Heart left ventricle (tissue), 16 donors: ENCODE measurements at regions not wholly inside any gene's neighbourhood (a gene's known extent, or its start where the extent isn't known, plus 50 kb on each side); places are given as distances from the start of the nearest gene placed in this dataset.

ENCODE experiments used
- ATAC-seq, 4 donors: fragments of 200-7000 bp; cut with Tn5 transposase; one replicate each; pipeline ENCODE4 v1.9.1; 2020 to 2022; ENCODE audit warnings: moderate library complexity in 4 of 4, mild to moderate bottlenecking in 3 of 4, moderate number of reproducible peaks in 1 of 4
- DNase-seq, 5 donors: peaks; one replicate each; pipeline ENCODE4 v3.0.0-alpha.2; 2020
- H3K27ac ChIP-seq, 12 donors: fragments of 200-600 bp; sonication (generic) in 4 of 12; one replicate each; pipeline versions ENCODE4 v1.5.0 to v1.8.0; 2016 to 2022; ENCODE audit warnings: mild to moderate bottlenecking in 2 of 12
- H3K27me3 ChIP-seq, 9 donors: fragments of 200-600 bp; sonication (generic) in 2 of 9; one replicate each; pipeline versions ENCODE4 v1.5.1 to v1.8.0; 2016 to 2022; ENCODE audit warnings: mild to moderate bottlenecking in 3 of 9
- H3K36me3 ChIP-seq, 9 donors: fragments of 200-600 bp; sonication (generic) in 2 of 9; one replicate each; pipeline versions ENCODE4 v1.5.0 to v1.8.0; 2018 to 2022; ENCODE audit warnings: mild to moderate bottlenecking in 2 of 9
- H3K4me1 ChIP-seq, 12 donors: fragments of 200-600 bp; sonication (generic) in 4 of 12; one replicate each; pipeline versions ENCODE4 v1.5.0 to v1.8.0; 2016 to 2022; ENCODE audit warnings: mild to moderate bottlenecking in 3 of 12
- H3K4me3 ChIP-seq, 12 donors: fragments of 200-600 bp; sonication (generic) in 4 of 12; one replicate each; pipeline versions ENCODE4 v1.5.0 to v1.8.0; 2017 to 2022; ENCODE audit warnings: mild to moderate bottlenecking in 9 of 12, moderate library complexity in 4 of 12
- H3K9me3 ChIP-seq, 12 donors: fragments of 200-600 bp; sonication (generic) in 4 of 12; one replicate each; pipeline versions ENCODE4 v1.5.0 to v1.8.0; 2016 to 2022; ENCODE audit warnings: mild to moderate bottlenecking in 1 of 12
- POLR2A ChIP-seq, 2 donors: fragments of 450-650 bp; IDR thresholded peaks; one replicate each; pipeline ENCODE4 v1.6.1; 2017; ENCODE audit warnings: antibody characterized with exemption in 2 of 2, mild to moderate bottlenecking in 2 of 2, moderate library complexity in 2 of 2
- WGBS, 4 donors: extraction: QIAGEN DNeasy Blood & Tissue Kit in 2 of 4; methylation state at CpG; one replicate each; pipeline versions ENCODE4 v1.1.5 to v1.1.7; 2013 to 2018; 5-methylcytosine and 5-hydroxymethylcytosine counted together
- intact Hi-C, 10 donors: fragments of 100-400 bp; cut with DNase I; formaldehyde crosslinking; loops; one replicate each; pipeline versions ENCODE4 v1.11.1 to v1.14.2; 2022
- TF ChIP-seq, protein P1 (sequence below), 12 donors: fragments of 200-600 bp; sonication (generic) in 4 of 12; IDR thresholded peaks; one replicate each; pipeline versions ENCODE4 v1.5.0 to v1.8.0; 2018 to 2022; ENCODE audit warnings: antibody characterized with exemption in 12 of 12, mild to moderate bottlenecking in 5 of 12
- donor health status: ischemic (EF 13 %, LVEDD 7.1; RV severe dilation, severe dysfunction).
- donor health status: healthy with polysubstance abuse.
- donor health status: DM: no; HTN: yes; CAD: no.
- donor health status: DM: no; HTN: no; CAD: no.
- donor health status: ischemic (EF 25% LVEDD 6.9; RV normal size, moderate dysfunction).
- donor health status: ischemic (EF 25% LVEDD 5.7; RV mildly dilated, moderate dysfunction).
- donor health status: healthy.
- donor health status: DM: yes; HTN: yes; CAD: no.
- donor health status: ischemic (EF 35%, LVEDD 5.7; RV mildly dilated, moderate dysfunction).
- donor health status: nonischemic (EF 11% LVEDD 7.7; RV severe dilation, severe dysfunction).
- donor health status: DM: yes; HTN: yes; CAD: no.
- donor health status: PGD.
- donor health status: ischemic (EF 29% LVEDD 5.4; RV normal size, mild dysfunction).
- donor health status: nonischemic (EF 23%, LVEDD 6.1; RV moderate dilation, normal function).

- ATAC-seq (no peak), DNase-seq (peak in 1 of 5 donors; percentile 5)
- no peak for TF ChIP-seq POLR2A (IDR thresholded peaks at IDR 0.05)
- TF ChIP-seq, protein P1, sequence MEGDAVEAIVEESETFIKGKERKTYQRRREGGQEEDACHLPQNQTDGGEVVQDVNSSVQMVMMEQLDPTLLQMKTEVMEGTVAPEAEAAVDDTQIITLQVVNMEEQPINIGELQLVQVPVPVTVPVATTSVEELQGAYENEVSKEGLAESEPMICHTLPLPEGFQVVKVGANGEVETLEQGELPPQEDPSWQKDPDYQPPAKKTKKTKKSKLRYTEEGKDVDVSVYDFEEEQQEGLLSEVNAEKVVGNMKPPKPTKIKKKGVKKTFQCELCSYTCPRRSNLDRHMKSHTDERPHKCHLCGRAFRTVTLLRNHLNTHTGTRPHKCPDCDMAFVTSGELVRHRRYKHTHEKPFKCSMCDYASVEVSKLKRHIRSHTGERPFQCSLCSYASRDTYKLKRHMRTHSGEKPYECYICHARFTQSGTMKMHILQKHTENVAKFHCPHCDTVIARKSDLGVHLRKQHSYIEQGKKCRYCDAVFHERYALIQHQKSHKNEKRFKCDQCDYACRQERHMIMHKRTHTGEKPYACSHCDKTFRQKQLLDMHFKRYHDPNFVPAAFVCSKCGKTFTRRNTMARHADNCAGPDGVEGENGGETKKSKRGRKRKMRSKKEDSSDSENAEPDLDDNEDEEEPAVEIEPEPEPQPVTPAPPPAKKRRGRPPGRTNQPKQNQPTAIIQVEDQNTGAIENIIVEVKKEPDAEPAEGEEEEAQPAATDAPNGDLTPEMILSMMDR (IDR thresholded peaks at IDR 0.05), result no peak
- H3K27me3 ChIP-seq, result peaks cover 0 to 4% (median 0%) of the 10 kb centered on the region in 9 donors
- intact Hi-C loops, result no loop called here
- WGBS, 4 donors, result 86 to 100% (median 89%) methylated on average over 1 of the region's 1 CpG
- no peaks in the 10 kb centered on the region for H3K36me3 ChIP-seq
- H3K4me1 ChIP-seq, result peaks cover 0 to 13% (median 0%) of the 10 kb centered on the region in 12 donors
- no peaks in the 10 kb centered on the region for H3K9me3 ChIP-seq
- H3K27ac ChIP-seq, result no peak overlapping the region
- no peak overlapping the region for H3K4me3 ChIP-seq
Measured at GRCh38 chr3:10555263-10555662, 49.9 kb upstream of the ATP2B2 start.

- Histone ChIP-seq H3K27me3 (peaks cover 0 to 4% (median 0%) of the 10 kb centered on the region in 9 donors), H3K4me1 (peaks cover 0 to 9% (median 0%) of the 10 kb centered on the region in 12 donors), H3K9me3 (no peaks in the 10 kb centered on the region), H3K27ac (no peak overlapping the region), H3K36me3 (no peaks in the 10 kb centered on the region), H3K4me3 (no peak overlapping the region)
- TF ChIP-seq, protein P1 (IDR thresholded peaks at IDR 0.05), result no peak
- no peak for TF ChIP-seq POLR2A (IDR thresholded peaks at IDR 0.05)
- no peak for ATAC-seq
- WGBS, 4 donors, result 55 to 68% (median 62%) methylated on average over 7 of the region's 7 CpGs
- intact Hi-C loops, result no loop called here
- peak in 1 of 5 donors; percentile 4 for DNase-seq
Measured at GRCh38 chr3:10556312-10556711, 50.9 kb upstream of the ATP2B2 start.

DNA sequence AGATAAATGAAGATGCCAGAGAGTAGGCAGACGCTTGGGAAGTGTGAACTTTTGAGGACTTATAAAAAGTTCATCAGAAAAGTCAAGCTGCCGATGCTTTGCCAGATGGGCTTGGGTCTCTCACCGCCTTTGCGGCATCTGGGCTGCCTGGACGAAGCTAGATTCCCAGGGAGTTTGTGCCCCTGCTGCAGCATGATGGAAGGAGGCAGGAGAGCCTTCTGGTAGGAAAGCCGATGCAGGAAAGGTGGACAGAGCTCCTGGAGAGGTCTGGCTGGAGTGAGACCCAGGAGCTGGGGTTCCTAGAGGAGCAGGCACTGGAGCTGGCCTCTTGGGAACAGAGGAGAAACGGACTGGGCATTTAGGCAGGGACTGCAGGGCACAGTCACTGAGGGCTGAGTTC lies 51.9 kb upstream of the ATP2B2 start:
- Histone ChIP-seq H3K4me3 (no peak overlapping the region), H3K4me1 (peaks cover 0 to 2% (median 0%) of the 10 kb centered on the region in 12 donors), H3K27ac (no peak overlapping the region), H3K27me3 (peaks cover 0 to 4% (median 0%) of the 10 kb centered on the region in 9 donors), H3K36me3 (no peaks in the 10 kb centered on the region), H3K9me3 (no peaks in the 10 kb centered on the region)
- TF ChIP-seq, protein P1 (IDR thresholded peaks at IDR 0.05), result no peak
- no peak for TF ChIP-seq POLR2A (IDR thresholded peaks at IDR 0.05)
- DNase-seq (peak in 1 of 5 donors; percentile 5), ATAC-seq (no peak)
- 73 to 76% (median 73%) methylated on average over 7 of the region's 7 CpGs for WGBS, 4 donors
- intact Hi-C loops, result no loop called here

DNA sequence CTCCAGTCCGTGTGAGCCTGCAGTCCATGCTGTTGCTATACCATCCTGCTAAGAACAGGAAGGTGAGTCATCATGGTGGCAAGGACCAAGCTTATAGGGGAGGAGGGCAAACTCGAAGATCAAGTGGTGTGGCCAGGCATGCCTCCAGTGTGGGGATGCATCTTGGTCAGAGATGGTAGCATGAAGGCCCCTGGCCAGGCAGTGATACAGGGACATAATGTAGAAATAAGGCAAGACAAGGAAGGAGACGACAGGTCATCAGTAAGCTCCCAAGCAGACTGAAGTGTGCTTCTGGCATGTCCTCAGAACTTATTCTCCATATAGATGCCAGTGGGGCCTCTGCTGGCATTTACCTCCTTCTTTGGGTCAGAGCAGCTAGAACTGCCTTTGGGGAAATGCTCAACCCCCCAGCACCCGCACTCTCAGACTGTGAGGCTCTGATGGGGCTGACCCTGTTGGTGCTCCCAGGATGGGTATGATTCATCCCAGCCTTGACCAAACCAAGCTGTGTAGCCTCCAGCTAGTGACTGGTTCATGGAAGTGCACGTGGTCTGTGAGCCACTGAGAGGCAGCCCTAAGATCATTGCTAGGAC lies 52.5 kb upstream of the ATP2B2 start:
- H3K27me3 ChIP-seq, result peaks cover 0 to 5% (median 3%) of the 10 kb centered on the region in 9 donors
- H3K4me3 ChIP-seq, result no peak overlapping the region
- WGBS, 4 donors, result 57 to 65% (median 62%) methylated on average over 5 of the region's 5 CpGs
- no peaks in the 10 kb centered on the region for H3K4me1 ChIP-seq
- ATAC-seq (no peak), DNase-seq (peak in 1 of 5 donors; percentile 1)
- intact Hi-C loops, result no loop called here
- H3K9me3 ChIP-seq, result no peaks in the 10 kb centered on the region
- TF ChIP-seq, protein P1 (IDR thresholded peaks at IDR 0.05), result no peak
- TF ChIP-seq POLR2A (IDR thresholded peaks at IDR 0.05), result no peak
- no peaks in the 10 kb centered on the region for H3K36me3 ChIP-seq
- no peak overlapping the region for H3K27ac ChIP-seq
